ENCODE measurements at regions not wholly inside any gene's neighbourhood (a gene's known extent, or its start where the extent isn't known, plus 50 kb on each side); places are given as distances from the start of the nearest gene placed in this dataset.

DNA sequence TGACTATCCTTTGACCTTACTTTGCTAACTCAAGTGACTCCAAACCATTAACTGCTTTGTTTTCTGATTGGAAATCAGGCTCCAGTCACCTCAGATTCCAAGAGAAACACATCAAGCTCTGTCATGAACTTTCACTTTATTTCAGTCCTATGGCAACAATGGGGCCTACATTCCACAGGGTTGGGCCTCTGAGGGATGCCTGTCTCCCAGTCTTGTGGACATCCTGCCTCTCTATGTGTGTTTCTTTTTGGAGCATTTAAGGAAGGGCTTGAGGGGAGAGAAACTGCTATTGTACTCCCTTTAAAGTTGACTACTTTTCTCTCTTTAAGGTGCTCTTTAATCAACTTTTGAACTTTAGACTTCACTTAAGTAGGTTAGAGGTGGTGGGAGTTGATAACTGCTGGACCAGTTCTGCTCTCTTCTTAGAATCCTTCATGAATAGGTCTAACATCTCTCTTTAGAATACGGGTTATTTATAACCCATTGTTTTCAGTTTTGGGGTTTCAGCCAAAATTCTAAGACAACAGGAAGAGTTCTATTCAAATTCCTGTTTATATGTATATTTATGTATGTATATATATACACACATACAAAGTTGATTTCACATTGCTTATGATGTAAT is 274.3 kb upstream of the NR3C2 start:
- H3K4me3 ChIP-seq (ENCODE audit: low read depth, low read length), result no peak overlapping the region
- TF ChIP-seq, protein P1, sequence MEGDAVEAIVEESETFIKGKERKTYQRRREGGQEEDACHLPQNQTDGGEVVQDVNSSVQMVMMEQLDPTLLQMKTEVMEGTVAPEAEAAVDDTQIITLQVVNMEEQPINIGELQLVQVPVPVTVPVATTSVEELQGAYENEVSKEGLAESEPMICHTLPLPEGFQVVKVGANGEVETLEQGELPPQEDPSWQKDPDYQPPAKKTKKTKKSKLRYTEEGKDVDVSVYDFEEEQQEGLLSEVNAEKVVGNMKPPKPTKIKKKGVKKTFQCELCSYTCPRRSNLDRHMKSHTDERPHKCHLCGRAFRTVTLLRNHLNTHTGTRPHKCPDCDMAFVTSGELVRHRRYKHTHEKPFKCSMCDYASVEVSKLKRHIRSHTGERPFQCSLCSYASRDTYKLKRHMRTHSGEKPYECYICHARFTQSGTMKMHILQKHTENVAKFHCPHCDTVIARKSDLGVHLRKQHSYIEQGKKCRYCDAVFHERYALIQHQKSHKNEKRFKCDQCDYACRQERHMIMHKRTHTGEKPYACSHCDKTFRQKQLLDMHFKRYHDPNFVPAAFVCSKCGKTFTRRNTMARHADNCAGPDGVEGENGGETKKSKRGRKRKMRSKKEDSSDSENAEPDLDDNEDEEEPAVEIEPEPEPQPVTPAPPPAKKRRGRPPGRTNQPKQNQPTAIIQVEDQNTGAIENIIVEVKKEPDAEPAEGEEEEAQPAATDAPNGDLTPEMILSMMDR (IDR thresholded peaks at IDR 0.05; ENCODE audit: low read depth, low read length, missing control alignments), result no peak
- DNase-seq (ENCODE audit: low read depth), result no peak
- in situ Hi-C loops (cut with HindIII; ENCODE audit: low sequenced_read_pairs), result no loop called here

DNA sequence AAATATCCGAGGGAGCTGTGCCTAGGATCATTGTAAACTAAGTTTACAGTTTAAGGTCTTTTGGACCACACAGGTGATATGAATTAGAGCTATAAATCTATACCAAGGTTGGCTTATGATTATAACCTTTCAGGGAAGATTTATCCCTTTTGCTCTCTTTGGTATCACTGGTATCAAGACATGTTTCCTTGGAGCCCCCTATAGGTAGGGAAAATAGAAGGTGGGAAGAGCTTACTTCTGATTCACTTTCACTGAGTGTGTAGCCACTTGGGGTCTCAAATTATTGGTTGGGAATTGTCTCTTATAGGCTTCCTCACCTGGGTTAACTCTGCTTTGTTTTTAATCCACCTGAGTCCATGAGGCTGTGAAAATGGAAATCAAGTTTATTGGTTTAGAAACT is 262.1 kb upstream of the NR3C2 start:
- TF ChIP-seq, protein P1 (IDR thresholded peaks at IDR 0.05; ENCODE audit: low read depth, low read length, missing control alignments), result no peak
- no peak for DNase-seq (ENCODE audit: low read depth)
- in situ Hi-C loops (cut with HindIII; ENCODE audit: low sequenced_read_pairs), result no loop called here
- no peak overlapping the region for H3K4me3 ChIP-seq (ENCODE audit: low read depth, low read length)

DNA sequence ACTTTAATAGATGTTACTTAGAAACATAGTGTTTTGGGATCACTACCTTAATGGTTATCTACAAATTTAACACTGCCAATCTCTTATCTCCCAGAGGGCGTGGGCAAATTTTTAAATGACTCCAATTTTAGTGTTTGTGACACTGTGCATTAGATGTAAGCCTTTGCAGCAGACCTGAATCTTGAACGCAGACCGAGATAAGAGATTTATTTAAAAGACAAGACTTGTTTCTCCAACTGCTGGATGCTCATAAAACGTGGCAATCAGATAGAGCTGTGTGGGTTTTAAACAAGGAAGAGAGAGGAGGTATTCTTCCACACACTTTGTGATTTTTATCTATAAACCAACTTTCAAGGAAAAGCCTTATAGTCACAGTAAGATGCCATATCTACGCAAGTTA is 252.5 kb upstream of the NR3C2 start:
- TF ChIP-seq, protein P1 (IDR thresholded peaks at IDR 0.05; ENCODE audit: low read depth, low read length, missing control alignments), result no peak
- DNase-seq (ENCODE audit: low read depth), result no peak
- in situ Hi-C loops (cut with HindIII; ENCODE audit: low sequenced_read_pairs), result no loop called here

DNA sequence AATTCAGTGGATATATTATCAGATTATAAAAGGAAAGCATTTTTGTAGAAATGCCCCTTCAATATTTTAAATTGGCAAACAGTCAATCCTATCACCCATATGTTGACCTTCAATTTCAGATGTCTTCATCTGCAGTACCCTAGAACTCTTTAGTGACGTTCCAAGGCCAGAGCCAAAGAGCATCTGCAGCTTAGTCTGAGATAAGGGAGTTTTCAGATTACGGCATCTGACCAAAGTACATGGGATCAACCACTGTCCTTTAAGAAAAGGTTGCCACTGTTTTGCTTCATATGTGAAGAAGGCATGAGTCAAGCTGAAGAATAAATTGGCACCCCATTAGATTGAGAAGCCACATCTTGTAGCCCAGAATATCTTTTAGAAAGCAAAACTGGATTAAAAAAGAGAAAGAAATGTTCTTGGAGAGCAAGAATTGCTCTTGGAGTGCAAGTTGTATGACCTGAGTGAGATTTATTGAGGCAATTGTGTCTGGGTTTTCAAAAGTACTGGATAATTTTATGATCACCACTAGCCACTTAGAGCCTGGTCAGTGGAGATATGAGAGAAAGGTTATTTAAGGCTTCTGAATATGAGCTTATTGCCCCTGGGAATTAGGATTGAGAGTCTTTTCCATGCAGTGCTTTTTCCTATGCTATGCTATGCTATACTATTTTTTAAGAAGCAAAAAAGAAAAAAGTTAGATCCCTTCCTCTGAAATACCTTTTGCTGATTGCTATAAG is 251.9 kb upstream of the NR3C2 start:
- no peak for DNase-seq (ENCODE audit: low read depth)
- in situ Hi-C loops (cut with HindIII; ENCODE audit: low sequenced_read_pairs), result no loop called here
- TF ChIP-seq, protein P1 (IDR thresholded peaks at IDR 0.05; ENCODE audit: low read depth, low read length, missing control alignments), result no peak
- no peak overlapping the region for H3K4me3 ChIP-seq (ENCODE audit: low read depth, low read length)

More for the DNA sequence above, 252.5 kb upstream of the NR3C2 start:
- H3K4me3 ChIP-seq (ENCODE audit: low read depth, low read length), result no peak overlapping the region

DNA sequence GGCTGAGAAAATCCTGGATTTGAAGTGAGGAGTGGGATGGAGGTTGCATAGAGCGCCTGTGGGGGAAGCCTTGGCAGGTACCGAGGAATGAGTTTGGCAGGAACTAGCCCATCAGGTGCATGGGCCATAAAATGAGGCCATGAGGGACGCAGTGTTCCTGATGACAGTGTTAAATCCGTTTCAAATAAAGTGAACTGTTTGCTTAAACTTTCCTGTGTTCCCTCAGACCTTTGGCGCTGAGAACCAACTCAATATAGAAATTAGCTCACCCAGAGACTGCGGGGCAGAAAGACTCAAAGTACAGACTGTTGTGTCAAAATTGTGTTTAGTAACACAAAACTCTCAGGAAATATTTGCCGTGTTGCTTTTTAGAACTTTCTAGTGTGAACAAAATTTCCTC is 250.0 kb upstream of the NR3C2 start:
- H3K4me3 ChIP-seq (ENCODE audit: low read depth, low read length), result no peak overlapping the region
- no peak for DNase-seq (ENCODE audit: low read depth)
- in situ Hi-C loops (cut with HindIII; ENCODE audit: low sequenced_read_pairs), result no loop called here
- TF ChIP-seq, protein P1 (IDR thresholded peaks at IDR 0.05; ENCODE audit: low read depth, low read length, missing control alignments), result no peak

DNA sequence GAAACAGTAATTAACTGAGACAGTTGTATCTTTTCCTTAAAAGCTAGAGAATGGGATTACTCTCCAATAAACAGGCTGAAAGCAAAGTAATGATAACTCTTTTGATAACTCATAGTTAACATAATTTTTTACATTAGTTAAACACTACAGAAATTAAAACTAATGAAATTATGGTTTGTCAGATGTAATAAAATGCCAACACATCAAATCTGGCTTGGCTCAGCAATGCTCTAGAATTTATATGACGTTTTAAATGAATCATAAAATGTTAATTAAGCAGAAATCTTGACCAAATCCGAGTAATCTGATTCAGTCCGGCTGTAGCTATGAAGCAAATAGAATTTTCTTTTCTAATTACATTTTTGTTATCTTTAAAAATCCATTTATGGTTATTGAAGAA is 244.2 kb upstream of the NR3C2 start:
- in situ Hi-C loops (cut with HindIII; ENCODE audit: low sequenced_read_pairs), result no loop called here
- no peak for DNase-seq (ENCODE audit: low read depth)
- TF ChIP-seq, protein P1 (IDR thresholded peaks at IDR 0.05; ENCODE audit: low read depth, low read length, missing control alignments), result no peak

More for the DNA sequence above, 244.2 kb upstream of the NR3C2 start:
- no peak overlapping the region for H3K4me3 ChIP-seq (ENCODE audit: low read depth, low read length)

Data from astrocyte of the cerebellum (primary cell).